Activated naive CD4-positive, alpha-beta T cell (primary cell): ENCODE measurements at regions not wholly inside any gene's neighbourhood (a gene's known extent, or its start where the extent isn't known, plus 50 kb on each side); places are given as distances from the start of the nearest gene placed in this dataset.

ENCODE experiments used
- DNase-seq, 4 experiments: peaks; one replicate each; lab custom pipeline; 2025; lab: John Stamatoyannopoulos, UW

GRCh38 chr14:104462651-104463630 lies 116.6 kb upstream of the C14orf180 start:
- no peak for DNase-seq

GRCh38 chr14:104464907-104465306 lies 114.7 kb upstream of the C14orf180 start:
- DNase-seq: no peak

- DNase-seq: no peak
These were observed 113.8 kb upstream of the C14orf180 start for GRCh38 chr14:104465482-104466390.

GRCh38 chr14:104467236-104467635 lies 112.3 kb upstream of the C14orf180 start:
- DNase-seq: no peak

- DNase-seq: no peak
These were observed 111.9 kb upstream of the C14orf180 start for GRCh38 chr14:104467641-104468040.

- DNase-seq: no peak
These were observed 110.0 kb upstream of the C14orf180 start for GRCh38 chr14:104469591-104469990.

GRCh38 chr14:104470588-104470987 lies 109.0 kb upstream of the C14orf180 start:
- no peak for DNase-seq

- DNase-seq: no peak
These were observed 108.5 kb upstream of the C14orf180 start for GRCh38 chr14:104471114-104471513.

- no peak for DNase-seq
These were observed 107.5 kb upstream of the C14orf180 start for GRCh38 chr14:104472073-104472472.

GRCh38 chr14:104472536-104473243 lies 106.9 kb upstream of the C14orf180 start:
- no peak for DNase-seq

- DNase-seq: no peak
These were observed 106.4 kb upstream of the C14orf180 start for GRCh38 chr14:104473244-104473565.

GRCh38 chr14:104473649-104474494 lies 105.7 kb upstream of the C14orf180 start:
- DNase-seq: no peak

GRCh38 chr14:104474495-104475213 lies 104.9 kb upstream of the C14orf180 start:
- DNase-seq: no peak

GRCh38 chr14:104475256-104475655 lies 104.3 kb upstream of the C14orf180 start:
- no peak for DNase-seq

- no peak for DNase-seq
These were observed 103.8 kb upstream of the C14orf180 start for GRCh38 chr14:104475802-104476201.

GRCh38 chr14:104476437-104476836 lies 103.1 kb upstream of the C14orf180 start:
- no peak for DNase-seq

- no peak for DNase-seq
These were observed 102.4 kb upstream of the C14orf180 start for GRCh38 chr14:104477117-104477623.

- DNase-seq: no peak
These were observed 101.7 kb upstream of the C14orf180 start for GRCh38 chr14:104477666-104478380.

- DNase-seq: no peak
These were observed 100.9 kb upstream of the C14orf180 start for GRCh38 chr14:104478656-104479055.

- DNase-seq: no peak
These were observed 99.7 kb upstream of the C14orf180 start for GRCh38 chr14:104479901-104480300.
